CD4-positive, alpha-beta T cell treated with Interleukin-15 for 1 hour (primary cell): ENCODE measurements at regions not wholly inside any gene's neighbourhood (a gene's known extent, or its start where the extent isn't known, plus 50 kb on each side); places are given as distances from the start of the nearest gene placed in this dataset.
A peak's percentile ranks its signal among the peaks of the same experiment; 100 is the strongest.

Experiments used
- DNase-seq: peaks from one replicate; pipeline ENCODE4 v3.0.0-alpha.2; 2020

- no peak for DNase-seq
Observed at GRCh38 chr7:131194070-131194865, 133.4 kb upstream of the MKLN1 start.

GRCh38 chr7:131196803-131197202 lies 130.9 kb upstream of the MKLN1 start:
- no peak for DNase-seq

GRCh38 chr7:131197920-131198615 lies 129.6 kb upstream of the MKLN1 start:
- no peak for DNase-seq

- no peak for DNase-seq
Observed at GRCh38 chr7:131202451-131202850, 125.2 kb upstream of the MKLN1 start.

GRCh38 chr7:131203291-131203976 lies 124.2 kb upstream of the MKLN1 start:
- no peak for DNase-seq

- no peak for DNase-seq
Observed at GRCh38 chr7:131208777-131209176, 118.9 kb upstream of the MKLN1 start.

- no peak for DNase-seq
Observed at GRCh38 chr7:131210618-131211017, 117.1 kb upstream of the MKLN1 start.

GRCh38 chr7:131211500-131211899 lies 116.2 kb upstream of the MKLN1 start:
- no peak for DNase-seq

GRCh38 chr7:131212114-131212513 lies 115.6 kb upstream of the MKLN1 start:
- DNase-seq, result no peak

GRCh38 chr7:131218727-131219128 lies 108.9 kb upstream of the MKLN1 start:
- no peak for DNase-seq

GRCh38 chr7:131219312-131220041 lies 108.2 kb upstream of the MKLN1 start:
- DNase-seq, result peak; percentile 33

GRCh38 chr7:131221061-131221460 lies 106.6 kb upstream of the MKLN1 start:
- DNase-seq, result no peak

- DNase-seq, result no peak
Observed at GRCh38 chr7:131222171-131222570, 105.5 kb upstream of the MKLN1 start.

- no peak for DNase-seq
Observed at GRCh38 chr7:131223151-131223550, 104.5 kb upstream of the MKLN1 start.

- DNase-seq, result no peak
Observed at GRCh38 chr7:131224996-131225395, 102.7 kb upstream of the MKLN1 start.

- DNase-seq, result no peak
Observed at GRCh38 chr7:131225619-131226513, 101.8 kb upstream of the MKLN1 start.

GRCh38 chr7:131226514-131226865 lies 101.2 kb upstream of the MKLN1 start:
- no peak for DNase-seq

GRCh38 chr7:131231381-131232220 lies 96.1 kb upstream of the MKLN1 start:
- peak; percentile 71 for DNase-seq

GRCh38 chr7:131232768-131233167 lies 94.9 kb upstream of the MKLN1 start:
- no peak for DNase-seq

GRCh38 chr7:131233193-131233592 lies 94.5 kb upstream of the MKLN1 start:
- no peak for DNase-seq
